ENCODE measurements at regions not wholly inside any gene's neighbourhood (a gene's known extent, or its start where the extent isn't known, plus 50 kb on each side); places are given as distances from the start of the nearest gene placed in this dataset.

- no peak for TF ChIP-seq POLR2A (IDR thresholded peaks at IDR 0.05; ENCODE audit: low read length)
- TF ChIP-seq GATA1 (IDR thresholded peaks at IDR 0.05; ENCODE audit: low read depth, low read length) = no peak
- no peak for DNase-seq
These were observed 233.8 kb downstream of the MAP2K4 start for GRCh38 chr17:12254460-12254859.

GRCh38 chr17:12256380-12256995 lies 235.8 kb downstream of the MAP2K4 start:
- DNase-seq = peak; percentile 50 to 59
- TF ChIP-seq GATA1 (IDR thresholded peaks at IDR 0.05; ENCODE audit: low read depth, low read length) = no peak
- no peak for TF ChIP-seq POLR2A (IDR thresholded peaks at IDR 0.05; ENCODE audit: low read length)

GRCh38 chr17:12257176-12257575 lies 236.5 kb downstream of the MAP2K4 start:
- no peak for DNase-seq
- TF ChIP-seq POLR2A (IDR thresholded peaks at IDR 0.05; ENCODE audit: low read length) = no peak
- TF ChIP-seq GATA1 (IDR thresholded peaks at IDR 0.05; ENCODE audit: low read depth, low read length) = no peak

- TF ChIP-seq GATA1 (IDR thresholded peaks at IDR 0.05; ENCODE audit: low read depth, low read length) (no peak), POLR2A (IDR thresholded peaks at IDR 0.05; ENCODE audit: low read length) (no peak)
- DNase-seq = no peak
These were observed 240.7 kb downstream of the MAP2K4 start for GRCh38 chr17:12261354-12261753.

GRCh38 chr17:12269751-12270150 lies 249.1 kb downstream of the MAP2K4 start:
- DNase-seq = no peak
- TF ChIP-seq POLR2A (IDR thresholded peaks at IDR 0.05; ENCODE audit: low read length) = no peak
- no peak for TF ChIP-seq GATA1 (IDR thresholded peaks at IDR 0.05; ENCODE audit: low read depth, low read length)

GRCh38 chr17:12277827-12278226 lies 257.1 kb downstream of the MAP2K4 start:
- TF ChIP-seq GATA1 (IDR thresholded peaks at IDR 0.05; ENCODE audit: low read depth, low read length) = no peak
- no peak for TF ChIP-seq POLR2A (IDR thresholded peaks at IDR 0.05; ENCODE audit: low read length)

GRCh38 chr17:12282056-12282455 lies 261.4 kb downstream of the MAP2K4 start:
- TF ChIP-seq POLR2A (IDR thresholded peaks at IDR 0.05; ENCODE audit: low read length) (no peak), GATA1 (IDR thresholded peaks at IDR 0.05; ENCODE audit: low read depth, low read length) (no peak)
- no peak for DNase-seq

More at GRCh38 chr17:12277827-12278226, 257.1 kb downstream of the MAP2K4 start:
- DNase-seq = no peak

- no peak for DNase-seq
- TF ChIP-seq POLR2A (IDR thresholded peaks at IDR 0.05; ENCODE audit: low read length) (no peak), GATA1 (IDR thresholded peaks at IDR 0.05; ENCODE audit: low read depth, low read length) (no peak)
These were observed 267.3 kb downstream of the MAP2K4 start for GRCh38 chr17:12287953-12288352.

- DNase-seq = no peak
- TF ChIP-seq POLR2A (IDR thresholded peaks at IDR 0.05; ENCODE audit: low read length) (no peak), GATA1 (IDR thresholded peaks at IDR 0.05; ENCODE audit: low read depth, low read length) (no peak)
These were observed 269.5 kb downstream of the MAP2K4 start for GRCh38 chr17:12290207-12290606.

- no peak for DNase-seq
- TF ChIP-seq POLR2A (IDR thresholded peaks at IDR 0.05; ENCODE audit: low read length) (no peak), GATA1 (IDR thresholded peaks at IDR 0.05; ENCODE audit: low read depth, low read length) (no peak)
These were observed 275.5 kb downstream of the MAP2K4 start for GRCh38 chr17:12296209-12296625.

GRCh38 chr17:12301551-12301950 lies 280.9 kb downstream of the MAP2K4 start:
- TF ChIP-seq POLR2A (IDR thresholded peaks at IDR 0.05; ENCODE audit: low read length) (no peak), GATA1 (IDR thresholded peaks at IDR 0.05; ENCODE audit: low read depth, low read length) (no peak)

GRCh38 chr17:12302711-12303110 lies 282.0 kb downstream of the MAP2K4 start:
- no peak for TF ChIP-seq GATA1 (IDR thresholded peaks at IDR 0.05; ENCODE audit: low read depth, low read length)
- no peak for TF ChIP-seq POLR2A (IDR thresholded peaks at IDR 0.05; ENCODE audit: low read length)

More at GRCh38 chr17:12301551-12301950, 280.9 kb downstream of the MAP2K4 start:
- DNase-seq = no peak

GRCh38 chr17:12310811-12311210 lies 290.1 kb downstream of the MAP2K4 start:
- TF ChIP-seq POLR2A (IDR thresholded peaks at IDR 0.05; ENCODE audit: low read length) (no peak), GATA1 (IDR thresholded peaks at IDR 0.05; ENCODE audit: low read depth, low read length) (no peak)
- DNase-seq = no peak

More at GRCh38 chr17:12302711-12303110, 282.0 kb downstream of the MAP2K4 start:
- DNase-seq = no peak

- TF ChIP-seq POLR2A (IDR thresholded peaks at IDR 0.05; ENCODE audit: low read length) = no peak
- no peak for DNase-seq
These were observed 292.0 kb downstream of the MAP2K4 start for GRCh38 chr17:12312692-12313091.

GRCh38 chr17:12313786-12314185 lies 293.1 kb downstream of the MAP2K4 start:
- no peak for DNase-seq
- TF ChIP-seq POLR2A (IDR thresholded peaks at IDR 0.05; ENCODE audit: low read length) = no peak
- TF ChIP-seq GATA1 (IDR thresholded peaks at IDR 0.05; ENCODE audit: low read depth, low read length) = no peak
